Esophagus muscularis mucosa (tissue), 4 donors: ENCODE measurements at regions not wholly inside any gene's neighbourhood (a gene's known extent, or its start where the extent isn't known, plus 50 kb on each side); places are given as distances from the start of the nearest gene placed in this dataset.

ENCODE experiments used
- DNase-seq: peaks from one replicate; pipeline ENCODE4 v3.0.0-alpha.2; 2017; ENCODE audit errors: extremely low spot score
- H3K27ac ChIP-seq, 4 donors: fragments of 200-600 bp; sonication (generic); replicated peaks in 1 of 4; 1 replicate in 3 of 4; 2 replicates in 1 of 4; pipeline ENCODE4 v1.5.1; 2016 to 2019; ENCODE audit warnings: mild to moderate bottlenecking in 1 of 4
- H3K27me3 ChIP-seq, 4 donors: fragments of 200-600 bp; sonication (generic); one replicate each; pipeline versions ENCODE4 v1.5.1 to v1.6.0; 2016 to 2019
- H3K36me3 ChIP-seq, 4 donors: fragments of 200-600 bp; sonication (generic); one replicate each; pipeline ENCODE4 v1.5.1; 2016 to 2019
- H3K4me1 ChIP-seq, 4 donors: fragments of 200-600 bp; sonication (generic); one replicate each; pipeline ENCODE4 v1.5.1; 2016 to 2019
- H3K4me3 ChIP-seq, 4 donors: fragments of 200-600 bp; sonication (generic); 1 replicate in 2 of 4; 2 replicates in 2 of 4; pipeline ENCODE4 v1.5.1; 2016 to 2019; ENCODE audit warnings: mild to moderate bottlenecking in 4 of 4, moderate library complexity in 1 of 4
- H3K9me3 ChIP-seq, 4 donors: fragments of 200-600 bp; sonication (generic); 1 replicate in 3 of 4; 2 replicates in 1 of 4; pipeline ENCODE4 v1.5.1; 2016 to 2019
- EP300 ChIP-seq: sonication (generic); formaldehyde crosslinking; IDR thresholded peaks from one replicate; pipeline ENCODE4 v1.6.1; 2017; ENCODE audit warnings: antibody characterized with exemption
- POLR2A ChIP-seq: fragments of 450-650 bp; IDR thresholded peaks from one replicate; pipeline ENCODE4 v1.6.1; 2017; ENCODE audit warnings: antibody characterized with exemption, moderate library complexity, mild to moderate bottlenecking, low read depth
- POLR2AphosphoS5 ChIP-seq, 2 donors: sonication (generic); formaldehyde crosslinking; IDR thresholded peaks; one replicate each; pipeline ENCODE4 v1.6.1; 2017; ENCODE audit warnings: antibody characterized with exemption in 2 of 2
- WGBS: methylation state at CpG from one replicate; pipeline ENCODE4 v1.1.5; 2018; 5-methylcytosine and 5-hydroxymethylcytosine counted together
- intact Hi-C: fragments of 100-400 bp; cut with DNase I; formaldehyde crosslinking; loops from one replicate; pipeline ENCODE4 v1.15.1; 2023
- TF ChIP-seq, protein P1 (sequence below), 3 experiments: fragments of 200-600 bp in 2 of 3; fragments of 450-650 bp in 1 of 3; sonication (generic) in 2 of 3; IDR thresholded peaks; one replicate each; pipeline ENCODE4 v1.5.1; 2017 to 2019; ENCODE audit warnings: antibody characterized with exemption in 3 of 3, mild to moderate bottlenecking in 2 of 3, moderate library complexity in 1 of 3

- intact Hi-C loops = no loop called here
- WGBS = 83% methylated on average over 8 of the region's 8 CpGs
- Histone ChIP-seq H3K36me3 (no peaks in the 10 kb centered on the region), H3K9me3 (no peaks in the 10 kb centered on the region), H3K27me3 (peaks cover 0 to 19% (median 0%) of the 10 kb centered on the region in 4 donors), H3K4me3 (no peak overlapping the region), H3K27ac (no peak overlapping the region), H3K4me1 (no peaks in the 10 kb centered on the region)
- no peak for DNase-seq
- no peak for TF ChIP-seq POLR2A
- no peak for TF ChIP-seq POLR2AphosphoS5 (IDR thresholded peaks at IDR 0.05)
- no peak for TF ChIP-seq EP300
- TF ChIP-seq, protein P1, sequence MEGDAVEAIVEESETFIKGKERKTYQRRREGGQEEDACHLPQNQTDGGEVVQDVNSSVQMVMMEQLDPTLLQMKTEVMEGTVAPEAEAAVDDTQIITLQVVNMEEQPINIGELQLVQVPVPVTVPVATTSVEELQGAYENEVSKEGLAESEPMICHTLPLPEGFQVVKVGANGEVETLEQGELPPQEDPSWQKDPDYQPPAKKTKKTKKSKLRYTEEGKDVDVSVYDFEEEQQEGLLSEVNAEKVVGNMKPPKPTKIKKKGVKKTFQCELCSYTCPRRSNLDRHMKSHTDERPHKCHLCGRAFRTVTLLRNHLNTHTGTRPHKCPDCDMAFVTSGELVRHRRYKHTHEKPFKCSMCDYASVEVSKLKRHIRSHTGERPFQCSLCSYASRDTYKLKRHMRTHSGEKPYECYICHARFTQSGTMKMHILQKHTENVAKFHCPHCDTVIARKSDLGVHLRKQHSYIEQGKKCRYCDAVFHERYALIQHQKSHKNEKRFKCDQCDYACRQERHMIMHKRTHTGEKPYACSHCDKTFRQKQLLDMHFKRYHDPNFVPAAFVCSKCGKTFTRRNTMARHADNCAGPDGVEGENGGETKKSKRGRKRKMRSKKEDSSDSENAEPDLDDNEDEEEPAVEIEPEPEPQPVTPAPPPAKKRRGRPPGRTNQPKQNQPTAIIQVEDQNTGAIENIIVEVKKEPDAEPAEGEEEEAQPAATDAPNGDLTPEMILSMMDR (IDR thresholded peaks at IDR 0.05) = no peak
These were observed 183.1 kb downstream of the CYLD start for GRCh38 chr16:50924759-50925545.

DNA sequence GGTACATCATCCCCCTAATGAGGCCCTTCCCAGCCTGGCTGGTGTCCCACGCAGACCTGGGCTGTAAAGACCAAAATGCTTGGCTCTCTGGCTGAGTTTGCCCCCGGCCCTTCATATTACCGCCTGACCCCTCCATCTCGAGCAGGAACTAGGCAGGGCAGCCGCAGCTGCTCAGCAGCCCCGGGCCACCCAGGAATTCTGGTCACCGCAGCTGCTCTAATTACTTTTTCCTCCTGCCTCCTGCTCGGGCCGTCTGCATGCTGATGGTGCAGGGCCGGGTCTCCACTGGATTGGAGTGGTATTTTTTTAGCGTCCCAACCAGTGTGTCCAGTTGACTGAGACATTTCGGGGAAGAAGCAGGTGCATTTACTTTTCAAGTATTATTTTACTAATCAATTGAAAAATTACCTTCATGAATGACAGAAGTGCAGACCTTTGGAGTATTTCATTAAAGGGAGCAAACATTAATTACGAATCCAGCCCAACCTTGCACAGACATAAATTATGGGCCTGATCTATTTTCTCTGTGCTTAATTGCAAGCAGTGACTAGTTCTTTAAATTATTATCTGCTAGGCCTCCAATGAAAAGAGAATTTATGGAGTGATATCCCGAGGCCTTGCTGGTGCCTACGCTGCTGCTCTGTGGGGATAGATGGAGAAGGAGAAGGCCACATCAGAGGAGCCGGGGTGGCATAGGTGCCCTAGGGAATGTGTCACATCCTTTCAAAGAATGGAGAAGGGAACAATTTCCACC, 176.2 kb downstream of the CYLD start:
- H3K27ac ChIP-seq = no peak overlapping the region
- intact Hi-C loops = no loop called here
- H3K4me1 ChIP-seq = no peaks in the 10 kb centered on the region
- DNase-seq = no peak
- WGBS = 64% methylated on average over 16 of the region's 16 CpGs
- H3K36me3 ChIP-seq = no peaks in the 10 kb centered on the region
- TF ChIP-seq EP300 (no peak), POLR2AphosphoS5 (IDR thresholded peaks at IDR 0.05) (no peak), POLR2A (no peak)
- TF ChIP-seq, protein P1 (IDR thresholded peaks at IDR 0.05) = no peak
- peaks cover 0 to 39% (median 0%) of the 10 kb centered on the region in 4 donors for H3K27me3 ChIP-seq
- no peak overlapping the region for H3K4me3 ChIP-seq
- H3K9me3 ChIP-seq = no peaks in the 10 kb centered on the region

- no peak overlapping the region for H3K4me3 ChIP-seq
- DNase-seq = no peak
- TF ChIP-seq, protein P1 (IDR thresholded peaks at IDR 0.05) = no peak
- no peak for TF ChIP-seq POLR2AphosphoS5 (IDR thresholded peaks at IDR 0.05)
- no peak for TF ChIP-seq EP300
- no peak for TF ChIP-seq POLR2A
- no peaks in the 10 kb centered on the region for H3K9me3 ChIP-seq
- H3K4me1 ChIP-seq = no peaks in the 10 kb centered on the region
- H3K27me3 ChIP-seq = peaks cover 0 to 57% (median 0%) of the 10 kb centered on the region in 4 donors
- intact Hi-C loops = no loop called here
- H3K27ac ChIP-seq = no peak overlapping the region
- H3K36me3 ChIP-seq = no peaks in the 10 kb centered on the region
These were observed 174.2 kb downstream of the CYLD start for GRCh38 chr16:50916040-50916439.

DNA sequence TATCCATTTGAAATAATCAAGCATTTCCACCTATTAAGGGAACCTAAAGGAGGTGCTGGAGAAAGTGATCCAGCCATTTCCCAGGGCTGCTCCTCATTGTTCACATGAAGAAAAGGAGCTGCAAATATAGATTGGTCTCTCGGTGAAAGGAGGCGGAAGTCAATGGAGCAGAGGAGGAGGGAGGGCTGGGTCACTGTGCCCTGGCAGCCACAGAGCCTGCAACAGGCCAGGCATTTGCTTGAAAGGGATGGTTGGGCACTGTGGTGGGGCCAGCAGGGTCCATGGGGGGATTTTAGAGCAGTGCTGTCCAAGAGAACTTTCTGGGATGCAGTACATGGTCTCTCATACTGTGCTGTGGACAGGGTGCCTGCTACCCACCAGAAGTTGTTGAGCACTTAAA, 173.2 kb downstream of the CYLD start:
- no peak overlapping the region for H3K4me3 ChIP-seq
- no peak for DNase-seq
- H3K27ac ChIP-seq = no peak overlapping the region
- 81% methylated on average over 2 of the region's 2 CpGs for WGBS
- intact Hi-C loops = no loop called here
- H3K27me3 ChIP-seq = peaks cover 0 to 57% (median 0%) of the 10 kb centered on the region in 4 donors
- TF ChIP-seq EP300 (no peak), POLR2A (no peak), POLR2AphosphoS5 (IDR thresholded peaks at IDR 0.05) (no peak)
- TF ChIP-seq, protein P1 (IDR thresholded peaks at IDR 0.05) = no peak
- no peaks in the 10 kb centered on the region for H3K36me3 ChIP-seq
- H3K9me3 ChIP-seq = no peaks in the 10 kb centered on the region
- no peaks in the 10 kb centered on the region for H3K4me1 ChIP-seq
